Panc1 (cell line): ENCODE measurements at regions not wholly inside any gene's neighbourhood (a gene's known extent, or its start where the extent isn't known, plus 50 kb on each side); places are given as distances from the start of the nearest gene placed in this dataset.

Source experiments
- ATAC-seq: fragments of 200-7000 bp; cut with Tn5 transposase; 2 replicates; pipeline ENCODE4 v1.9.1; 2020; ENCODE audit warnings: mild to moderate bottlenecking, moderate library complexity
- BruUV-seq: library from RNA; stranded (reverse); fragments of 400-500 nt; replicated peaks from 2 replicates; lab custom pipeline; 2021; lab: Mats Ljungman, UMichigan
- CTCF ChIA-PET: fragments of 300-600 bp; sonication (Branson Sonifier 250); formaldehyde crosslinking; loops from one replicate; lab custom pipeline; 2022; ENCODE audit warnings: antibody characterized with exemption; lab: Charles Lee
- POLR2A ChIA-PET: fragments of 300-600 bp; sonication (Branson Sonifier 250); formaldehyde crosslinking; loops from one replicate; lab custom pipeline; 2022; ENCODE audit warnings: antibody characterized with exemption; lab: Charles Lee
- DNase-seq: peaks from one replicate; pipeline ENCODE4 v3.0.0-alpha.2; 2010; ENCODE audit warnings: low read depth, low spot score
- H3K27ac ChIP-seq: 2 replicates; pipeline ENCODE4 v1.5.1; 2011; ENCODE audit warnings: mild to moderate bottlenecking, low read length, inconsistent platforms
- H3K27me3 ChIP-seq: fragments of 200-500 bp; sonication (Bioruptor generic); 2 replicates; pipeline ENCODE4 v1.6.0; 2014; ENCODE audit warnings: low read length, inconsistent platforms; ENCODE audit not compliant: control insufficient read depth, insufficient read depth
- H3K36me3 ChIP-seq: fragments of 200-500 bp; sonication (Bioruptor generic); 2 replicates; pipeline ENCODE4 v1.5.1; 2014; ENCODE audit warnings: inconsistent platforms, mild to moderate bottlenecking, low read length, moderate library complexity; ENCODE audit not compliant: control insufficient read depth, insufficient read depth
- H3K4me1 ChIP-seq: 2 replicates; pipeline ENCODE4 v1.5.1; 2011; ENCODE audit warnings: inconsistent platforms, mild to moderate bottlenecking, low read length, moderate library complexity; ENCODE audit not compliant: control insufficient read depth, insufficient read depth
- H3K4me3 ChIP-seq, 2 experiments: 2 replicates each; pipeline ENCODE4 v1.5.1; 2011 to 2012; ENCODE audit warnings: low read depth in 2 of 2, low read length in 2 of 2, mild to moderate bottlenecking in 2 of 2, inconsistent platforms in 1 of 2, moderate library complexity in 1 of 2
- H3K9me3 ChIP-seq: fragments of 200-500 bp; sonication (Bioruptor generic); 2 replicates; pipeline ENCODE4 v1.5.1; 2014; ENCODE audit warnings: low read depth, mild to moderate bottlenecking, inconsistent platforms, low read length, moderate library complexity; ENCODE audit not compliant: control insufficient read depth, insufficient read depth
- POLR2AphosphoS5 ChIP-seq: IDR thresholded peaks from 2 replicates; pipeline ENCODE4 v1.6.1; 2012; ENCODE audit warnings: mild to moderate bottlenecking, low read depth, low read length, moderate library complexity
- REST ChIP-seq, 2 experiments: IDR thresholded peaks; 2 replicates each; pipeline ENCODE4 v1.6.1; 2011 to 2012; ENCODE audit warnings: low read depth in 2 of 2, control low read depth in 1 of 2, low read length in 1 of 2, mild to moderate bottlenecking in 1 of 2, moderate library complexity in 1 of 2; ENCODE audit not compliant: insufficient read depth in 1 of 2
- SIN3A ChIP-seq: IDR thresholded peaks from 2 replicates; pipeline ENCODE4 v1.6.1; 2012; ENCODE audit warnings: low read depth, mild to moderate bottlenecking, low read length, moderate library complexity, borderline replicate concordance; ENCODE audit not compliant: insufficient read depth
- TCF7L2 ChIP-seq: IDR thresholded peaks from 2 replicates; pipeline ENCODE4 v1.6.1; 2011; ENCODE audit warnings: mild to moderate bottlenecking, low read depth, low read length, inconsistent platforms
- in situ Hi-C: cut with HindIII; loops from 2 replicates; pipeline ENCODE4 v1.10.0; 2016; ENCODE audit warnings: low sequenced_read_pairs, low pct_unique_long_range_greater_than_20kb
- intact Hi-C: fragments of 100-400 bp; cut with micrococcal nuclease; formaldehyde crosslinking; loops from one replicate; pipeline ENCODE4 v1.10.0; 2022; ENCODE audit not compliant: unreplicated experiment
- TF ChIP-seq, protein P1 (sequence below): fragments of 450-650 bp; IDR thresholded peaks from 2 replicates; pipeline ENCODE4 v1.5.1; 2017; ENCODE audit warnings: mild to moderate bottlenecking

GRCh38 chr4:3864742-3865721 is 98.8 kb downstream of the ADRA2C start:
- ChIA-PET CTCF (no interaction called here), POLR2A (no interaction called here)
- BruUV-seq = no TSS peak
- in situ Hi-C loops = no loop called here
- Histone ChIP-seq H3K36me3 (no peaks in the 10 kb centered on the region), H3K27me3 (no peaks in the 10 kb centered on the region), H3K9me3 (no peaks in the 10 kb centered on the region), H3K27ac (no peak overlapping the region), H3K4me3 (no peak overlapping the region), H3K4me1 (no peaks in the 10 kb centered on the region)
- TF ChIP-seq TCF7L2 (no peak), SIN3A (no peak), POLR2AphosphoS5 (no peak), REST (IDR thresholded peaks at IDR 0.05; ENCODE audit: insufficient read depth in 1 of 2, low read depth in 2 of 2, low read length in 1 of 2) (no peak)
- TF ChIP-seq, protein P1, sequence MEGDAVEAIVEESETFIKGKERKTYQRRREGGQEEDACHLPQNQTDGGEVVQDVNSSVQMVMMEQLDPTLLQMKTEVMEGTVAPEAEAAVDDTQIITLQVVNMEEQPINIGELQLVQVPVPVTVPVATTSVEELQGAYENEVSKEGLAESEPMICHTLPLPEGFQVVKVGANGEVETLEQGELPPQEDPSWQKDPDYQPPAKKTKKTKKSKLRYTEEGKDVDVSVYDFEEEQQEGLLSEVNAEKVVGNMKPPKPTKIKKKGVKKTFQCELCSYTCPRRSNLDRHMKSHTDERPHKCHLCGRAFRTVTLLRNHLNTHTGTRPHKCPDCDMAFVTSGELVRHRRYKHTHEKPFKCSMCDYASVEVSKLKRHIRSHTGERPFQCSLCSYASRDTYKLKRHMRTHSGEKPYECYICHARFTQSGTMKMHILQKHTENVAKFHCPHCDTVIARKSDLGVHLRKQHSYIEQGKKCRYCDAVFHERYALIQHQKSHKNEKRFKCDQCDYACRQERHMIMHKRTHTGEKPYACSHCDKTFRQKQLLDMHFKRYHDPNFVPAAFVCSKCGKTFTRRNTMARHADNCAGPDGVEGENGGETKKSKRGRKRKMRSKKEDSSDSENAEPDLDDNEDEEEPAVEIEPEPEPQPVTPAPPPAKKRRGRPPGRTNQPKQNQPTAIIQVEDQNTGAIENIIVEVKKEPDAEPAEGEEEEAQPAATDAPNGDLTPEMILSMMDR = no peak
- DNase-seq (no peak), ATAC-seq (no peak; the same call in 1 of the 2 replicates)
- intact Hi-C loops = no loop called here

DNA sequence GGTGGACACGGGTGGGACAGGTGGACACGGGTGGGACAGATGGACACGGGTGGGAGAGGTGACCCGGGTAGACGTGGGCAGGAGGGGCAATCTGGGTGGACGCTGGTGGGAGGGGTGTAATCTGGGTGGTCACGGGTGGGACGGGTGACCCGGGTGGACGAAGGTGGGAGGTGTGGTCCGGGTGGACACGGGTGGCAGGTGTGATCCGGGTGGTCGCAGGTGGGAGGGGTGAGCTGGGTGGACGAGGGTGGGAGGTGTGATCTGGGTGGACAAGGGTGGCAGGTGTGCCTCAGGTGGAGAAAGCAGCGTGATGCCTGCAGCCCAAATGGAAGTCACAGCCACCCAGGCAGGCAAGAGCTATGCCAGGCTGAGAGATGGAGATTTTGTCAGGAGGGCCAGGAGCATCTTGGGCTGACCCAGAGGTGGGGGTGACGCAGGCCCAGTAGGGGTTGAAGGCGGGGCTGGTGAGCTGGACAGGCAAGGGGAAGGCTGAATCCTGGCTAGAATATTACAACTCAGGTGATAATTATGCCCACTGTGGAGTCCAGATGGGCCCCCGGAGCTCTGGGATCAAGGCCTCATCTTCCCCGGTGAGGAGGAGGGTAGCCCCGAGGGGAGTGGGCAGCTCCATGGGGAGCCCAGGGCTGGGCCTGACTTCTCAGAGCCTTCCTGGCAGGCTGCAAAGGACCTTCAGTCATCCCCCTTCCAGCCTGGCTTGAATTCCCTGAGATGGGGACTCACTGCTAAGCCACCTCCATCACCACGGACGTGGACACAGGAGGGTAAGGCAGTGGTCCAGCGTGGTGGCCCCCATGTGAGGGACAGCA is 100.0 kb downstream of the ADRA2C start:
- no peak for DNase-seq
- in situ Hi-C loops = no loop called here
- TF ChIP-seq SIN3A (no peak), TCF7L2 (no peak), POLR2AphosphoS5 (no peak), REST (IDR thresholded peaks at IDR 0.05; ENCODE audit: insufficient read depth in 1 of 2, low read depth in 2 of 2, low read length in 1 of 2) (no peak)
- TF ChIP-seq, protein P1 = no peak
- Histone ChIP-seq H3K36me3 (no peaks in the 10 kb centered on the region), H3K4me1 (no peaks in the 10 kb centered on the region), H3K9me3 (no peaks in the 10 kb centered on the region), H3K4me3 (no peak overlapping the region), H3K27me3 (no peaks in the 10 kb centered on the region), H3K27ac (no peak overlapping the region)
- ATAC-seq = 0 out of 2 replicates have a peak, but pooled peaks have one; percentile 45
- ChIA-PET POLR2A (no interaction called here), CTCF (no interaction called here)
- no TSS peak for BruUV-seq
- intact Hi-C loops = no loop called here
